ENCODE measurements at regions not wholly inside any gene's neighbourhood (a gene's known extent, or its start where the extent isn't known, plus 50 kb on each side); places are given as distances from the start of the nearest gene placed in this dataset.

- Histone ChIP-seq H3K79me2 (ENCODE audit: insufficient read depth, low read depth) (no peaks in the 10 kb centered on the region), H3K4me3 (IDR thresholded peaks at IDR 0.05; ENCODE audit: insufficient read depth, low read depth, low read length) (no peak overlapping the region), H2AFZ (ENCODE audit: low read depth) (no peak overlapping the region), H3K4me1 (ENCODE audit: low read depth, poor library complexity, severe bottlenecking) (no peaks in the 10 kb centered on the region), H3K9ac (no peak overlapping the region), H3K4me2 (no peak overlapping the region), H4K20me1 (ENCODE audit: insufficient read depth) (no peaks in the 10 kb centered on the region), H3K36me3 (ENCODE audit: insufficient read depth) (no peaks in the 10 kb centered on the region), H3K27ac (no peak overlapping the region), H3K27me3 (ENCODE audit: insufficient read depth, low read depth) (no peaks in the 10 kb centered on the region)
- no peak for TF ChIP-seq CTCF (conservative IDR thresholded peaks at IDR 0.05; ENCODE audit: low read depth, low read length)
Measured at GRCh38 chr16:66131895-66132294, 234.6 kb upstream of the CDH5 start.

- Histone ChIP-seq H3K4me3 (IDR thresholded peaks at IDR 0.05; ENCODE audit: insufficient read depth, low read depth, low read length) (no peak overlapping the region), H3K4me2 (no peak overlapping the region), H2AFZ (ENCODE audit: low read depth) (no peak overlapping the region), H4K20me1 (ENCODE audit: insufficient read depth) (no peaks in the 10 kb centered on the region), H3K27me3 (ENCODE audit: insufficient read depth, low read depth) (no peaks in the 10 kb centered on the region), H3K4me1 (ENCODE audit: low read depth, poor library complexity, severe bottlenecking) (no peaks in the 10 kb centered on the region), H3K79me2 (ENCODE audit: insufficient read depth, low read depth) (no peaks in the 10 kb centered on the region), H3K9ac (no peak overlapping the region), H3K27ac (no peak overlapping the region), H3K36me3 (ENCODE audit: insufficient read depth) (no peaks in the 10 kb centered on the region)
- TF ChIP-seq CTCF (conservative IDR thresholded peaks at IDR 0.05; ENCODE audit: low read depth, low read length) = no peak
Measured at GRCh38 chr16:66131156-66131807, 235.2 kb upstream of the CDH5 start.

- no peak overlapping the region for H2AFZ ChIP-seq (ENCODE audit: low read depth)
Measured at GRCh38 chr16:66130296-66130905, 236.1 kb upstream of the CDH5 start.

GRCh38 chr16:66129196-66129595, 237.3 kb upstream of the CDH5 start:
- Histone ChIP-seq H3K79me2 (ENCODE audit: insufficient read depth, low read depth) (no peaks in the 10 kb centered on the region), H3K9ac (no peak overlapping the region), H3K27me3 (ENCODE audit: insufficient read depth, low read depth) (no peaks in the 10 kb centered on the region), H2AFZ (ENCODE audit: low read depth) (no peak overlapping the region), H3K4me1 (ENCODE audit: low read depth, poor library complexity, severe bottlenecking) (no peaks in the 10 kb centered on the region), H3K4me3 (IDR thresholded peaks at IDR 0.05; ENCODE audit: insufficient read depth, low read depth, low read length) (no peak overlapping the region), H3K27ac (no peak overlapping the region), H3K36me3 (ENCODE audit: insufficient read depth) (no peaks in the 10 kb centered on the region), H3K4me2 (no peak overlapping the region), H4K20me1 (ENCODE audit: insufficient read depth) (no peaks in the 10 kb centered on the region)
- TF ChIP-seq CTCF (conservative IDR thresholded peaks at IDR 0.05; ENCODE audit: low read depth, low read length) = no peak

More at GRCh38 chr16:66130296-66130905, 236.1 kb upstream of the CDH5 start:
- Histone ChIP-seq H3K79me2 (ENCODE audit: insufficient read depth, low read depth) (no peaks in the 10 kb centered on the region), H3K4me2 (no peak overlapping the region), H3K27me3 (ENCODE audit: insufficient read depth, low read depth) (no peaks in the 10 kb centered on the region), H4K20me1 (ENCODE audit: insufficient read depth) (no peaks in the 10 kb centered on the region), H3K9ac (no peak overlapping the region), H3K36me3 (ENCODE audit: insufficient read depth) (no peaks in the 10 kb centered on the region), H3K27ac (no peak overlapping the region), H3K4me1 (ENCODE audit: low read depth, poor library complexity, severe bottlenecking) (no peaks in the 10 kb centered on the region), H3K4me3 (IDR thresholded peaks at IDR 0.05; ENCODE audit: insufficient read depth, low read depth, low read length) (no peak overlapping the region)
- no peak for TF ChIP-seq CTCF (conservative IDR thresholded peaks at IDR 0.05; ENCODE audit: low read depth, low read length)
